Lower leg skin (tissue), 4 donors: ENCODE measurements at regions not wholly inside any gene's neighbourhood (a gene's known extent, or its start where the extent isn't known, plus 50 kb on each side); places are given as distances from the start of the nearest gene placed in this dataset.

Experiments
- DNase-seq, 2 donors: peaks; one replicate each; pipeline ENCODE4 v3.0.0-alpha.2; 2019; ENCODE audit warnings: low spot score in 2 of 2
- H3K4me3 ChIP-seq: fragments of 200-600 bp; sonication (generic); 2 replicates; pipeline ENCODE4 v1.5.1; 2017; ENCODE audit warnings: mild to moderate bottlenecking, low read depth; ENCODE audit not compliant: poor library complexity, severe bottlenecking
- POLR2A ChIP-seq, 2 donors: fragments of 450-650 bp; IDR thresholded peaks; one replicate each; pipeline ENCODE4 v1.6.1; 2016 to 2017; ENCODE audit warnings: antibody characterized with exemption in 2 of 2, mild to moderate bottlenecking in 1 of 2, moderate library complexity in 1 of 2
- WGBS, 2 donors: methylation state at CpG; one replicate each; pipeline ENCODE4 v1.1.5; 2018; 5-methylcytosine and 5-hydroxymethylcytosine counted together
- intact Hi-C: fragments of 100-400 bp; cut with DNase I; formaldehyde crosslinking; loops from one replicate; pipeline ENCODE4 v1.15.0; 2023; ENCODE audit warnings: low total_unique reads
- TF ChIP-seq, protein P1 (sequence below), 3 donors: fragments of 450-650 bp; IDR thresholded peaks; one replicate each; pipeline ENCODE4 v1.5.1; 2016; ENCODE audit warnings: antibody characterized with exemption in 3 of 3, mild to moderate bottlenecking in 3 of 3, moderate library complexity in 2 of 3

DNA sequence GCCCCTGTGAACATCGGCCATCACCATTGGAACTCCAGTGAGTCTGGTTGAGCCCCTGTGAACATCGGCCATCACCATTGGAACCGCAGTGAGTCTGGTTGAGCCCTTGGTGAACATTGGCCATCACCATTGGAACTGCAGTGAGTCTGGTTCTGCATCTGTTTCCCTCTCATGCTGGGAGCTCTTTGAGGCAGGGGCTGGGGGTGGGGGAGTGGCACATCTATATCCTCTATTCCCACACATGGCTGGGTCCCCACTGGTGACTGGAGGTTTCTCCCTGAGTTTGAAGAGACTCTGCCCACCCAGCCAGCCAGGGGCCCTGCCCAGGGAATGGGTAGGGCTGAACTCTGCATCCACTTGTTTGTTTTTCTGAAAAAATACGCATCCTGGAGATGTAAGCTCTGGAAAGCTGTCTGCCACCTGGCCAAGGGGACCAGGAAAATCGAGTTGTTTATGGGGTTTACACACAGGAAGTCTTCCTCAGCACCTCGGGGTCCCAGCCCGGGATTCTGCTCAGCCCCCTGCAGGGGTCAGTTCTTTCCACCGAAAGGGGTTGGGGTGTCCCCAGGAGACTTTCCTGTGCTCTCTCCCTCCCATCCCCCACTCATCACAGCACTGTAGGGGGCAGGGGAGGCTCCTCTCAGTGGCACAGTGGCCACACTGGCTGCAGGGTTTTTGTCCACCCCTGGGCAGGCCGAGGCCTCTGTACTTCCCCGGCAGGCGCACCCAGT is 170.5 kb upstream of the GSC start:
- intact Hi-C loops, result no loop called here
- 78 to 84% methylated on average over 11 of the region's 11 CpGs for WGBS, 2 donors
- TF ChIP-seq POLR2A (IDR thresholded peaks at IDR 0.05), result no peak
- TF ChIP-seq, protein P1, sequence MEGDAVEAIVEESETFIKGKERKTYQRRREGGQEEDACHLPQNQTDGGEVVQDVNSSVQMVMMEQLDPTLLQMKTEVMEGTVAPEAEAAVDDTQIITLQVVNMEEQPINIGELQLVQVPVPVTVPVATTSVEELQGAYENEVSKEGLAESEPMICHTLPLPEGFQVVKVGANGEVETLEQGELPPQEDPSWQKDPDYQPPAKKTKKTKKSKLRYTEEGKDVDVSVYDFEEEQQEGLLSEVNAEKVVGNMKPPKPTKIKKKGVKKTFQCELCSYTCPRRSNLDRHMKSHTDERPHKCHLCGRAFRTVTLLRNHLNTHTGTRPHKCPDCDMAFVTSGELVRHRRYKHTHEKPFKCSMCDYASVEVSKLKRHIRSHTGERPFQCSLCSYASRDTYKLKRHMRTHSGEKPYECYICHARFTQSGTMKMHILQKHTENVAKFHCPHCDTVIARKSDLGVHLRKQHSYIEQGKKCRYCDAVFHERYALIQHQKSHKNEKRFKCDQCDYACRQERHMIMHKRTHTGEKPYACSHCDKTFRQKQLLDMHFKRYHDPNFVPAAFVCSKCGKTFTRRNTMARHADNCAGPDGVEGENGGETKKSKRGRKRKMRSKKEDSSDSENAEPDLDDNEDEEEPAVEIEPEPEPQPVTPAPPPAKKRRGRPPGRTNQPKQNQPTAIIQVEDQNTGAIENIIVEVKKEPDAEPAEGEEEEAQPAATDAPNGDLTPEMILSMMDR (IDR thresholded peaks at IDR 0.05), result no peak
- no peak overlapping the region for H3K4me3 ChIP-seq
- peak in 1 of 2 donors; percentile 79 for DNase-seq

DNA sequence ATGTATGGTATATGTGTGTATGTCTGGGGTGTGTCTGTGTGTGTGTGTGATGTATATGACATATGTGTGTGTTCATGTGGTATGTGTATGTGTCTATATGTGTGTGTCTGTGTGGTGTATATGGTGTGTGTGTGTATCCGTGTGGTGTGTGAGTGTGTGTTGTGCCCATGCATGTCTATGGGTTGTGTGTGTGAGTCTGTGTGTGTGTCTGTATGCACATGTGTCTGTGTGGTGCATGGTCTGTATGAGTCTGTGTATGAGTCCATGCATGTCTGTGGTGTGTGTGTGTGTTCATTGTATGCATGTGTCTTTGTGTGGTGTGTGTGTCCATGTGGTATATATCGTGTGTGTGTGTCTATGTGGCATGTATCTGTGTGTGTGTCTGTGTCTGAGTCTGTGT is 168.1 kb upstream of the GSC start:
- H3K4me3 ChIP-seq, result no peak overlapping the region
- intact Hi-C loops, result no loop called here
- TF ChIP-seq, protein P1 (IDR thresholded peaks at IDR 0.05), result no peak
- no peak for TF ChIP-seq POLR2A (IDR thresholded peaks at IDR 0.05)
- WGBS, 2 donors, result 92 to 93% methylated on average over 2 of the region's 2 CpGs
- DNase-seq, result peak in 1 of 2 donors; percentile 53

DNA sequence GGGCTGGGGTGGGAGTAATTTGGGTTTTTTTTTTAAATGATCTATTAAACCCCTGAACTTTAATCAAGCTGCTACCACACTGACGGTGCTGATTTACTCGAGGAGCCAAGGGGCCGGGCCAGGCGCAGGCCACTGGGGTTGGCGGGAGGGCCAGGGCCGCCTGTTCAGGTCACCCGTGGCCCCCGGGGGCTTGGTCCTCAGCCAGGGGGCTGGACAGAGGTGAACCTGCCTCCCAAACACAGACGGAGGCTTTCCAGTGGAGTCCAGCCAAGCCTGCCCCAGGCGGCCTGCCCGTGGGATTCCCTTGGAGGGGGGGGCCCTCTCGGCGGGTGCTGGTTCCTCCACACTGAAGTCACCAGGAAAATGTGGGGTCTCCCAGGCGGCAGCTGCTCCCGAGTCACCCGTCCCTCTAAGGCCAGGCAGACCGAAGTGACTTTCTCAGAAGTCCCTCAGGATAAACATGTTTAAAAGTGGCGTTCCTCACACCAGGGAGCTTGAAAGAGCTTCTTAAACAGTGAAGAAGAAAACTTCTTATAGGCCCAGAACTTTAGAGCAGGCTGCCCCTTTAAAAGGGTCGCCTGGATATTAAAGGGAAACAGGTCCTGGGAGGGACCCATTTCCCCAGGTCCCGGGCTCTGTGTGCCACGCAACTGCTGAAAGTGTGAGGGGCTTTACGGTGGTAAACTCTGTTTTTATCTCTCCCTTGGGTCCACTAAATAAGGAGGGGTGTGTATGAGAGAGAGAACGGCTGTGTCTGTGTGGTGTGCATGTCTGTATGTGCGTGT is 167.2 kb upstream of the GSC start:
- intact Hi-C loops, result no loop called here
- H3K4me3 ChIP-seq, result no peak overlapping the region
- peak in 1 of 2 donors; percentile 87 for DNase-seq
- no peak for TF ChIP-seq POLR2A (IDR thresholded peaks at IDR 0.05)
- TF ChIP-seq, protein P1 (IDR thresholded peaks at IDR 0.05), result no peak
- 50 to 51% methylated on average over 19 to 21 of the region's 24 CpGs for WGBS, 2 donors

DNA sequence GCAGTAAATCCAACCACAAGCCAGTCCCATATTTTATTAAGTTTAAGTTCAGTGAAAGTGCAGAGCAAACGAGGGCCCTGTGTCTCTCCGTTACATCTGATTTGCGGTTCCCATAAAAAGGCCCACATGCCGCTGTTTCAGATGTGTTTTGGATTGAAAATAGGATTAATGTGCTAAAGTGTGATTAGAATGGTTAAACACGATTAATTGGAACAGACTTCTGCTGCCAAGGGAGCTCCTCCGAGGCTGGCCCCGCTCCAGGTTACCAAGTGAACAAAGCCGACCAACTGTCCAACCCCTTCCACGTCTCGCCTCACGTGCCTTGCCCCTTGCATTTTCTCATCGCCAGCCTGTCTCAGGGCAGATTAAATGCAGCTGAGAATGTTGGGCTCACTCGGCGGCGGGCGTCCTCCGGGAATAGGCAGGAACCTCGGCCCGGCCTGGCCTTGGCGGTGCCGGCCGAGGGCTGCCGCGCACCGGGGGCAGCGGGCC is 166.5 kb upstream of the GSC start:
- TF ChIP-seq POLR2A (IDR thresholded peaks at IDR 0.05), result no peak
- TF ChIP-seq, protein P1 (IDR thresholded peaks at IDR 0.05), result no peak
- peak; percentile 32 to 92 for DNase-seq
- intact Hi-C loops, result no loop called here
- H3K4me3 ChIP-seq, result no peak overlapping the region
- WGBS, 2 donors, result 41 to 56% methylated on average over 26 of the region's 26 CpGs

DNA sequence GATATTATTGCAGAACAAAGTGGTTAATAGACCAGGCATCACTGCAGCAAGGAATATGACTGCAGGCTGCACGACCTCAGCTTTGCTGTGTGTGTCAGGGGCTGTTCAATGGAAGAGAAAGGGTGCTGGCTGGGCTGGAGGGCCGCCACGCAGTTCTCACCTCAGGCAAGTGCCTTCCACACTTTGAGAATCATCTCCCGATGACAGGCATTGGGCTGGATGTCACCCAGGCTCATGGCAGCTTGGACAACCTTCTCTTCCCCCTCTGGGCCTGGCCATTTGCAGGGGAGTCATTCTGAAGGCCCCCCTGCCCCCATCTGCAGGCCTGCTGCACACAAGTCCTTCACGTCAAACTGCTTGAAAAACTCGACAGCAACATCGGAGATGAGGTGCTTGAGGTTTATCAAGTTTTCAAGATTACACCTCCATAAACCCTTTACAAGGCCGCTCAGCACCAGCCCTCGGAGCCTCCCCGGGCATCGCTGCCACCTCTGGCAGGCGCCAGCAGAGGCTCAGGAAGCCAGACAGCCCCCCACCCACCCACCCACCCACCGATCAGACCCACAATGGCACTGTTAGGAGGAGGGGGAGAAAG is 165.9 kb upstream of the GSC start:
- intact Hi-C loops, result no loop called here
- TF ChIP-seq POLR2A (IDR thresholded peaks at IDR 0.05), result no peak
- WGBS, 2 donors, result 79 to 81% methylated on average over 13 of the region's 13 CpGs
- DNase-seq, result peak in 1 of 2 donors; percentile 83
- H3K4me3 ChIP-seq, result no peak overlapping the region

DNA sequence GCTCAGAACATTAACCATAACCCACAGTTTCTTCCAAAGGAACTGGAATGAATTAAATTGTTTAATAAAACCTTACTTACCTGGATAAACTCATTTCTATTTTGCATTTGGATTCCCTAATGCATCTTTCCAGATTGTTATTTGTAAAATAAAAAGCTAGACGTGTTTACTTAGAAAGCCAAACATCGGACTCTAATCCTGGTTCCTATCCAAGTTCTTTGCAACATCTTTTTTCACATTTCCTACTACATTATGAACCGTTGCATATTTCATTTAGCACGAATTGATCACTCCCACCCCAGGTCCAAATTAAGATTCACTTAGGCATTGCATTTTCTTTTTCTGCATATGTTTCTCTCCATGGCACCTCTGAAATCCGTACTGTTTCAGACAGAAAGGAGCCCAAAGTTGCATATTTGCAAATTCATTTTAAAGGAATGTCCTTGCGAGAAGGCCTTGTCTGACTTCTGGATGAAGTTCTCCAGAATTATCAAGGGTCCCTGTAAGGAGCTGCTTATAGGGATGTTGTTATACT is 164.4 kb upstream of the GSC start:
- no peak overlapping the region for H3K4me3 ChIP-seq
- TF ChIP-seq POLR2A (IDR thresholded peaks at IDR 0.05), result no peak
- TF ChIP-seq, protein P1 (IDR thresholded peaks at IDR 0.05), result no peak
- no peak for DNase-seq
- WGBS, 2 donors, result 49 to 65% methylated on average over 6 of the region's 6 CpGs
- intact Hi-C loops, result no loop called here
